Mucosa of stomach (tissue), 1 donor: ENCODE measurements at regions not wholly inside any gene's neighbourhood (a gene's known extent, or its start where the extent isn't known, plus 50 kb on each side); places are given as distances from the start of the nearest gene placed in this dataset.

Experiments used
- H3K27me3 ChIP-seq: one replicate; pipeline ENCODE4 v1.7.0; 2013; ENCODE audit warnings: mild to moderate bottlenecking, low read length; ENCODE audit not compliant: control insufficient read depth, insufficient read depth
- H3K36me3 ChIP-seq: one replicate; pipeline ENCODE4 v1.7.0; 2013; ENCODE audit warnings: low read length; ENCODE audit not compliant: control insufficient read depth, insufficient read depth
- H3K4me1 ChIP-seq: one replicate; pipeline ENCODE4 v1.7.0; 2013; ENCODE audit warnings: mild to moderate bottlenecking, low read length; ENCODE audit not compliant: control insufficient read depth, insufficient read depth
- H3K4me3 ChIP-seq: one replicate; pipeline ENCODE4 v1.7.0; 2013; ENCODE audit warnings: low read length
- H3K9ac ChIP-seq: one replicate; pipeline ENCODE4 v1.7.0; 2013; ENCODE audit warnings: mild to moderate bottlenecking, low read length, moderate library complexity
- H3K9me3 ChIP-seq: one replicate; pipeline ENCODE4 v1.7.0; 2013; ENCODE audit warnings: mild to moderate bottlenecking, low read length, moderate library complexity; ENCODE audit not compliant: control insufficient read depth
- donor health status: Pancreatic carcinoma.

GRCh38 chr7:25541877-25542276 lies 313.6 kb upstream of the NPVF start:
- no peaks in the 10 kb centered on the region for H3K36me3 ChIP-seq
- no peak overlapping the region for H3K4me3 ChIP-seq
- no peaks in the 10 kb centered on the region for H3K9me3 ChIP-seq
- no peaks in the 10 kb centered on the region for H3K4me1 ChIP-seq
- no peak overlapping the region for H3K9ac ChIP-seq
- no peaks in the 10 kb centered on the region for H3K27me3 ChIP-seq

DNA sequence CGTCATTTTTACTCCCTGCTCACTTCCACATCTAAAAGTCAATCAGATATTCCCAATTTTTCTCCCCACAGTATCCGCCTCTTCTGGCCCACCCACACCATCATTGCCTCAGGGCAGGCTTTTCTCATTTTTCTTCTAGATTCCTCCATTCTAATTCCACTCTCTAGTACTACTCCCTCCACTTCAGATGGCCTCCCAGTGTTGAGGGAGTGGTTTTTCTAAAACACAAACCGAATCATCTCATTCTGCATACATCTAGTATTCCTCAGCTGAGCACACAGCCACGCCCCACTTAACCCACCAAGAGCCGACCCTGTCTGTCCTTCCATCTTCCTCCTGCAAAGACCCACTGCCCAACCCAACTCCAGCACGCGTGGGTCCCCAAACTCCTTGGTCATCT lies 314.9 kb upstream of the NPVF start:
- no peaks in the 10 kb centered on the region for H3K36me3 ChIP-seq
- no peaks in the 10 kb centered on the region for H3K27me3 ChIP-seq
- no peak overlapping the region for H3K4me3 ChIP-seq
- no peaks in the 10 kb centered on the region for H3K4me1 ChIP-seq
- H3K9me3 ChIP-seq, result no peaks in the 10 kb centered on the region
- no peak overlapping the region for H3K9ac ChIP-seq

GRCh38 chr7:25543798-25544197 lies 315.5 kb upstream of the NPVF start:
- Histone ChIP-seq H3K4me1 (no peaks in the 10 kb centered on the region), H3K4me3 (no peak overlapping the region), H3K27me3 (no peaks in the 10 kb centered on the region), H3K9ac (no peak overlapping the region), H3K9me3 (no peaks in the 10 kb centered on the region), H3K36me3 (no peaks in the 10 kb centered on the region)

DNA sequence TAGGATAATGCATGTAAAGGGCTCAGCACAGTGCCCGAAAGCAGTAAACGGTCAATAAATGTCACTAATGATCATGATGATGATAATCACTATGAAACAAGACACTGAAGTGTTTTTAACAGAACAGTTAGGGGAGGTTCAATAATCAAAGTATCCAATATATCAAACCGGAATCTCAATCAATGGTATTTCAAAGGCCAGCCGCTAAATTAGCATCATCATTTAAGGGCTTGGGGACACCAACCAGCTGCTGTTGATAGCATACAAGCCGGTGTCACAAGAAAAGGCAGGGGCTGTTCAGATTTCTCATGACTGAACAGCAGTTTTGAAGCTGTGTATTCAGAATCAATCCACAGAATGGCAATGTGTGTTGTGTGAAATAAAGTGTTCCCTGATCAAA lies 316.0 kb upstream of the NPVF start:
- Histone ChIP-seq H3K4me1 (no peaks in the 10 kb centered on the region), H3K9ac (no peak overlapping the region), H3K4me3 (no peak overlapping the region), H3K27me3 (no peaks in the 10 kb centered on the region), H3K36me3 (no peaks in the 10 kb centered on the region), H3K9me3 (no peaks in the 10 kb centered on the region)

- no peaks in the 10 kb centered on the region for H3K36me3 ChIP-seq
- no peak overlapping the region for H3K4me3 ChIP-seq
- H3K9ac ChIP-seq, result no peak overlapping the region
- H3K9me3 ChIP-seq, result no peaks in the 10 kb centered on the region
- H3K27me3 ChIP-seq, result no peaks in the 10 kb centered on the region
- no peaks in the 10 kb centered on the region for H3K4me1 ChIP-seq
Measured at GRCh38 chr7:25545124-25546008, 317.1 kb upstream of the NPVF start.

DNA sequence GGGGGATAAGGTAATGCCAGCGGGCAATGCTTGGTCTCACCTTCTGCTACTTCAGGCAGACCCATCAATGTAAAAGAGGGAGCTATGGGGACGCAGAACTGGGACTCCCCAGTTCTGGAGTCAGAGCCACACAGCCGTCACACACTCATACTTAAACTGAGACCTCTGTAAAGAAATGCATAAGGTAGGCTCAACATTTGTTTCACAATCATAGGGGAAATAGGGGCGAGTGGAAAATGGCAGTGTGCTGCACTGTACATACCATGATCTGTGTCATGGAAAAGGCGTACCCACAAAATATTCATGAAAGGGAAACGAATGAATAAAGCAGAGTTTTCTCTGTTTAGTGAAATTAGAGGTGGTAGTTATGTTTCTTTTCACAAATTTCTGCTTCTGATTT lies 318.0 kb upstream of the NPVF start:
- H3K36me3 ChIP-seq, result no peaks in the 10 kb centered on the region
- H3K9me3 ChIP-seq, result no peaks in the 10 kb centered on the region
- H3K4me1 ChIP-seq, result no peaks in the 10 kb centered on the region
- no peaks in the 10 kb centered on the region for H3K27me3 ChIP-seq
- H3K4me3 ChIP-seq, result no peak overlapping the region
- H3K9ac ChIP-seq, result no peak overlapping the region

- Histone ChIP-seq H3K9ac (no peak overlapping the region), H3K27me3 (no peaks in the 10 kb centered on the region)
Measured at GRCh38 chr7:25549271-25549921, 321.1 kb upstream of the NPVF start.

DNA sequence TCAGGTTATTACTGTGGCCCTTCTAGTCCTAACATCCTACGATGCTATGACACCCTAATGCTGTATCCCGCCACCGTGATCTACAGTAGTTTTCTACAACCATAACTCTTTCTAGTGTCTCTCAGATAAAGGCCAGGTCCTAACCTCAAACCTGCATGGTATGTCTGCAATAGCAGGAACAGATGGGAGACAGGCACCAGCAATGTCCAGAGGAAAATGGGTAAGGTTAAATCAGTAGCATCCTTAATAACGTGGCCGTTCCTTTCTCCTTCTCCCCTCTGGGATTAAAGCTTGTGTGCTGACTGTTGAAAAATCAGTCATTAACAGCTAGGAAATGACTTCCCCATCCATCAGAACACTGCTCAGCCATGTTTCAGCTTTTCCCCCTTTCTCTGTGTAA lies 321.9 kb upstream of the NPVF start:
- Histone ChIP-seq H3K4me1 (no peaks in the 10 kb centered on the region), H3K4me3 (no peak overlapping the region), H3K9me3 (no peaks in the 10 kb centered on the region), H3K36me3 (no peaks in the 10 kb centered on the region), H3K27me3 (no peaks in the 10 kb centered on the region), H3K9ac (no peak overlapping the region)

More at GRCh38 chr7:25549271-25549921, 321.1 kb upstream of the NPVF start:
- no peaks in the 10 kb centered on the region for H3K4me1 ChIP-seq
- H3K36me3 ChIP-seq, result no peaks in the 10 kb centered on the region
- H3K4me3 ChIP-seq, result no peak overlapping the region
- H3K9me3 ChIP-seq, result no peaks in the 10 kb centered on the region

DNA sequence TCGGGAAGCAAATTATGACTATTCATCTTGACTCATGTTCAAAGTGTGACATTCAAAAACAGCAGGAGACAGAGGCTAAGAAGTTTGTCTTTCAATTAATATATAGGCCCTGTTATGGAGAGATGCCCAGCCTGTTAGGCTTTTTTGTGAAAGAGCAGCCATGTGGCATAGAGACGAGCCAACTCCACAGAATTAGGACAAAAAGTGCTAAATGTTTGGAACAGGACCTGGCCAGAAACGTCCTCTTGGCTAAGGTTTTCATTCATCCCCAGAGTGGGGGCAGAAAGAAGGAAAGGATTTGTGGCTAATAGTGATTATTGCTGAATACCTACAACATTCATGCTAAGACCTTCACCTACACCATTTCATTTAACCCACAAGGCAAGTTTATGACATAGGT lies 324.7 kb upstream of the NPVF start:
- no peak overlapping the region for H3K4me3 ChIP-seq
- H3K36me3 ChIP-seq, result no peaks in the 10 kb centered on the region
- H3K9ac ChIP-seq, result no peak overlapping the region
- H3K4me1 ChIP-seq, result no peaks in the 10 kb centered on the region
- H3K27me3 ChIP-seq, result no peaks in the 10 kb centered on the region
- no peaks in the 10 kb centered on the region for H3K9me3 ChIP-seq

DNA sequence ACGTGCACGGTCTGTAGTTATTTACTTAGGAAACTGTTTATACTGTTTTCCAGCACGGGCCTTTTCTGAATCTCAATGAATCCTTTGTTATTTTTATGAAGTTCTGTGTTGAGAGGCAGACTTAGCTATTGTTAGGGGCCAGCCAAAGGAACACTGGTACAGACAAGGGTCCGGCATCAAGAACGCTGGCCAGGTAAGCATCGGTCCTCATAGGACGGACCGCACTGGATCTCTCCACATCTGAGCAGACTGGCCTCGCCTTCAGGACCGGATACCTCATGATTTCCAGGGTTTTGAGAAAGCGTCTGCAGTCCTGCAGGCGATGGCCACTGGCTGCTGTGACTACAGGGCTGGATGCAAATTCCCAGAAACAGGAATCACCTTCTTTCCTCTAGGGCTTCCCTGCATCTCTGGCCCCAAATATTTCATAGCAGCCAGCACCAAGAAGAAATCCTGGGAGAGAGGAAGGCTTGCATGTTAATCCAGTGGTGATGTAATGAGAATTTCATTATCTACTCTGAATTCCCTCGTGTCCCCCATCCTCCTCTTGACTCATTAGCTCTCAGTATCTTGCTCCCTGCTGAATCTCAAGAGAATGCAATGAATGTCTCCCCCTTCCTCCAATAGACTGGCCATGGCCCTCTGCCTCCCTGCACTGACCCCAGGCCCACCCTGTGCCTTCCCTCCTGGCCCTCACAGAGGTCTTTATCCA lies 325.4 kb upstream of the NPVF start:
- Histone ChIP-seq H3K4me3 (no peak overlapping the region), H3K4me1 (no peaks in the 10 kb centered on the region), H3K9ac (no peak overlapping the region), H3K9me3 (no peaks in the 10 kb centered on the region), H3K36me3 (no peaks in the 10 kb centered on the region), H3K27me3 (no peaks in the 10 kb centered on the region)

DNA sequence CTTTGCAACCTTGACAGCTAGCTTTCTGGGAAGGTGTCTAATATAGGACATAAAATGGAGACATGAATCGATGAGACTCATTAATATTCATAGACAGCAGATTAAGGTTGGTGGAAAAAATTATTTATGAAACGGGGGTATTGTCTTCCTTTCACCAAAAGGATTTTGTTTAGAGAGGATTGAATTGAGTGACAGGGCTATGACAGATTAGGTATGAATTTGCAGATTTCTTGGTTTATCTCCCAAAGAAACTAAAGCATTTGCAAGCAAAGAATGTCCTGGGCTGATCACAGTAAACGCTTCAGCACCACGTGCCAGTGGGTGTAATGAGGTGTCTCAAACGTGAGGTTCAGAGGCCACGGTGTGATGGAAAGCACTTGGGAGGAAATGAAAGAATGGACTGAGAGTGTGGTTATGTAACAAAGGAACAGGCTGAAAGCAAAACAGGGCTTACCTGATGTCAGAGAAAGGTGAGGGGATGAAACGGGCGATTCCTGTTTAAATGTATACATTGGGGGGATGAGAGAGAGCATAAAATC lies 329.2 kb upstream of the NPVF start:
- H3K27me3 ChIP-seq, result no peaks in the 10 kb centered on the region
- H3K36me3 ChIP-seq, result no peaks in the 10 kb centered on the region
- H3K4me3 ChIP-seq, result no peak overlapping the region
- no peak overlapping the region for H3K9ac ChIP-seq
- H3K9me3 ChIP-seq, result no peaks in the 10 kb centered on the region
- H3K4me1 ChIP-seq, result no peaks in the 10 kb centered on the region

- no peaks in the 10 kb centered on the region for H3K27me3 ChIP-seq
- no peak overlapping the region for H3K9ac ChIP-seq
- H3K4me3 ChIP-seq, result no peak overlapping the region
- H3K36me3 ChIP-seq, result no peaks in the 10 kb centered on the region
- no peaks in the 10 kb centered on the region for H3K4me1 ChIP-seq
- no peaks in the 10 kb centered on the region for H3K9me3 ChIP-seq
Measured at GRCh38 chr7:25557930-25558329, 329.6 kb upstream of the NPVF start.
